ENCODE measurements at regions not wholly inside any gene's neighbourhood (a gene's known extent, or its start where the extent isn't known, plus 50 kb on each side); places are given as distances from the start of the nearest gene placed in this dataset.

- Histone ChIP-seq H3K27me3 (no peaks in the 10 kb centered on the region), H3K4me1 (peaks cover 10 to 23% (median 14%) of the 10 kb centered on the region in 4 donors), H3K4me3 (no peak overlapping the region), H3K36me3 (no peaks in the 10 kb centered on the region), H3K27ac (peak overlapping the region; percentile 18 to 44 (median 39)), H3K9me3 (no peaks in the 10 kb centered on the region)
- DNase-seq: no peak
- in situ Hi-C loops (cut with MboI; ENCODE audit: low pct_ligation_motif_present in 1 of 4, low pct_unique_long_range_greater_than_20kb in 1 of 4, low sequenced_read_pairs in 3 of 4): no loop called here
- 37 to 40% methylated on average over 6 to 9 of the region's 9 CpGs for WGBS, 2 donors (ENCODE audit: low coverage in 1 of 2)
- intact Hi-C loops (cut with DNase I; ENCODE audit: low total_unique reads): no loop called here
- no peak for TF ChIP-seq CTCF (IDR thresholded peaks at IDR 0.05)
Measured at GRCh38 chr10:29757551-29758297, 123.0 kb upstream of the SVIL start.

- in situ Hi-C loops (cut with MboI; ENCODE audit: low pct_ligation_motif_present in 1 of 4, low pct_unique_long_range_greater_than_20kb in 1 of 4, low sequenced_read_pairs in 3 of 4) (no loop called here), intact Hi-C loops (cut with DNase I; ENCODE audit: low total_unique reads) (no loop called here)
- no peak for DNase-seq
- H3K27ac ChIP-seq: no peak overlapping the region
- peaks cover 10 to 23% (median 14%) of the 10 kb centered on the region in 4 donors for H3K4me1 ChIP-seq
- no peaks in the 10 kb centered on the region for H3K27me3 ChIP-seq
- H3K4me3 ChIP-seq: no peak overlapping the region
- no peak for TF ChIP-seq EP300 (IDR thresholded peaks at IDR 0.05; ENCODE audit: low read depth)
- no peak for TF ChIP-seq POLR2A (IDR thresholded peaks at IDR 0.05)
- no peak for TF ChIP-seq POLR2AphosphoS5 (IDR thresholded peaks at IDR 0.05)
- no peak for TF ChIP-seq CTCF (IDR thresholded peaks at IDR 0.05)
- H3K9me3 ChIP-seq: no peaks in the 10 kb centered on the region
- WGBS, 2 donors (ENCODE audit: low coverage in 1 of 2): 67 to 83% methylated on average over 3 of the region's 3 CpGs
- no peaks in the 10 kb centered on the region for H3K36me3 ChIP-seq
Measured at GRCh38 chr10:29756451-29756850, 121.7 kb upstream of the SVIL start.

GRCh38 chr10:29753283-29753682, 118.5 kb upstream of the SVIL start:
- 88 to 91% methylated on average over 6 to 7 of the region's 7 CpGs for WGBS, 2 donors (ENCODE audit: low coverage in 1 of 2)
- no peaks in the 10 kb centered on the region for H3K36me3 ChIP-seq
- no peak for TF ChIP-seq EP300 (IDR thresholded peaks at IDR 0.05; ENCODE audit: low read depth)
- TF ChIP-seq POLR2AphosphoS5 (IDR thresholded peaks at IDR 0.05): no peak
- no peak for TF ChIP-seq CTCF (IDR thresholded peaks at IDR 0.05)
- no peak for TF ChIP-seq POLR2A (IDR thresholded peaks at IDR 0.05)
- in situ Hi-C loops (cut with MboI; ENCODE audit: low pct_ligation_motif_present in 1 of 4, low pct_unique_long_range_greater_than_20kb in 1 of 4, low sequenced_read_pairs in 3 of 4): no loop called here
- no peak for DNase-seq
- no peaks in the 10 kb centered on the region for H3K9me3 ChIP-seq
- intact Hi-C loops (cut with DNase I; ENCODE audit: low total_unique reads): no loop called here
- peaks cover 6 to 12% (median 11%) of the 10 kb centered on the region in 4 donors for H3K4me1 ChIP-seq
- no peak overlapping the region for H3K4me3 ChIP-seq
- no peak overlapping the region for H3K27ac ChIP-seq
- H3K27me3 ChIP-seq: no peaks in the 10 kb centered on the region

- intact Hi-C loops (cut with DNase I; ENCODE audit: low total_unique reads): no loop called here
- WGBS, 2 donors (ENCODE audit: low coverage in 1 of 2): 88 to 90% methylated on average over 4 of the region's 4 CpGs
- H3K4me1 ChIP-seq: no peaks in the 10 kb centered on the region
Measured at GRCh38 chr10:29751684-29752083, 116.9 kb upstream of the SVIL start.

More at GRCh38 chr10:29751684-29752083, 116.9 kb upstream of the SVIL start:
- Histone ChIP-seq H3K27ac (no peak overlapping the region), H3K9me3 (no peaks in the 10 kb centered on the region), H3K27me3 (no peaks in the 10 kb centered on the region), H3K4me3 (no peak overlapping the region), H3K36me3 (no peaks in the 10 kb centered on the region)
- no peak for DNase-seq
- in situ Hi-C loops (cut with MboI; ENCODE audit: low pct_ligation_motif_present in 1 of 4, low pct_unique_long_range_greater_than_20kb in 1 of 4, low sequenced_read_pairs in 3 of 4): no loop called here
- no peak for TF ChIP-seq POLR2AphosphoS5 (IDR thresholded peaks at IDR 0.05)
- TF ChIP-seq POLR2A (IDR thresholded peaks at IDR 0.05): no peak
- TF ChIP-seq EP300 (IDR thresholded peaks at IDR 0.05; ENCODE audit: low read depth): no peak
- no peak for TF ChIP-seq CTCF (IDR thresholded peaks at IDR 0.05)
